ENCODE measurements at regions not wholly inside any gene's neighbourhood (a gene's known extent, or its start where the extent isn't known, plus 50 kb on each side); places are given as distances from the start of the nearest gene placed in this dataset.

GRCh38 chr2:78261454-78261853, 739.3 kb upstream of the LRRTM4 start:
- TF ChIP-seq CTCF (conservative IDR thresholded peaks at IDR 0.05 in 1 of 2, IDR thresholded peaks at IDR 0.05 in 1 of 2; ENCODE audit: low read depth in 1 of 2, low read length in 2 of 2) (no peak), EZH2 (IDR thresholded peaks at IDR 0.05; ENCODE audit: low read length, missing control alignments) (no peak)
